HG02852 (cell line): ENCODE measurements at regions not wholly inside any gene's neighbourhood (a gene's known extent, or its start where the extent isn't known, plus 50 kb on each side); places are given as distances from the start of the nearest gene placed in this dataset.

Source experiments
- ATAC-seq: cut with Tn5 transposase; IDR thresholded peaks from one replicate; pipeline ENCODE4 v1.9.1; 2021; ENCODE audit warnings: mild to moderate bottlenecking, moderate library complexity; ENCODE audit not compliant: unreplicated experiment

GRCh38 chr10:46227571-46227935 lies 59.2 kb upstream of the ANTXRL start:
- ATAC-seq, result no peak

- peak; percentile 14 for ATAC-seq
These were observed 58.7 kb upstream of the ANTXRL start for GRCh38 chr10:46227936-46228562.

GRCh38 chr10:46228563-46229071 lies 58.2 kb upstream of the ANTXRL start:
- peak; percentile 80 for ATAC-seq

GRCh38 chr10:46229144-46229563 lies 57.6 kb upstream of the ANTXRL start:
- no peak for ATAC-seq

- ATAC-seq, result no peak
These were observed 56.2 kb upstream of the ANTXRL start for GRCh38 chr10:46230615-46231014.

GRCh38 chr10:46231087-46231486 lies 55.7 kb upstream of the ANTXRL start:
- ATAC-seq, result no peak

- no peak for ATAC-seq
These were observed 54.7 kb upstream of the ANTXRL start for GRCh38 chr10:46232084-46232483.

GRCh38 chr10:46232666-46233065 lies 54.1 kb upstream of the ANTXRL start:
- ATAC-seq, result no peak

- ATAC-seq, result no peak
These were observed 53.6 kb upstream of the ANTXRL start for GRCh38 chr10:46233181-46233580.

GRCh38 chr10:46234026-46234425 lies 52.8 kb upstream of the ANTXRL start:
- no peak for ATAC-seq

- ATAC-seq, result no peak
These were observed 52.3 kb upstream of the ANTXRL start for GRCh38 chr10:46234431-46235060.

- no peak for ATAC-seq
These were observed 50.9 kb upstream of the ANTXRL start for GRCh38 chr10:46235705-46236545.

- no peak for ATAC-seq
These were observed 50.3 kb upstream of the ANTXRL start for GRCh38 chr10:46236546-46236887.

GRCh38 chr10:46236941-46237681 lies 49.7 kb upstream of the ANTXRL start:
- ATAC-seq, result no peak
